NT2/D1 (cell line): ENCODE measurements at regions not wholly inside any gene's neighbourhood (a gene's known extent, or its start where the extent isn't known, plus 50 kb on each side); places are given as distances from the start of the nearest gene placed in this dataset.

Source experiments
- SUZ12 ChIP-seq: IDR thresholded peaks from 2 replicates; pipeline ENCODE4 v1.6.1; 2011; ENCODE audit not compliant: insufficient read length, insufficient read depth; ENCODE audit errors: extremely low read depth
- ZNF274 ChIP-seq: IDR thresholded peaks from 2 replicates; pipeline ENCODE4 v1.6.1; 2011; ENCODE audit warnings: mild to moderate bottlenecking, low read depth, low read length

DNA sequence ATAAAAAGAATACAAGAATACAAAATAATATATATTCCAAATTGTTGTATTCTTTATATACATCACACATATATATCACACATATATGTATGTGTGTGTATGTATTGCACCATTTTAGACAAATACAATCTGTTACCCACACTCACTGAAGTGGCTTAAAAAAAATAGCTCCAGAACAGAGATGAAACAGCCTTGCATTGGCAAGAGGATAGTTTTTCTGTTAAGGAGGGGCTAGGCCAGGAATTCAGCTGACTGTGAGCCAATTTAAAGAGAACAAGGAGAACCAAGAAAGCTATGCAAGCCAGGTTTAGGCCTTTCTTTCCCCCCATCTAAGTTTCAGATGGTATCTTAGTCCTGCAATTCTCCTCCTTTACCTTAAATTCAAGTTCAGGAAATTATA lies 257.5 kb downstream of the MZT1 start:
- TF ChIP-seq SUZ12 (no peak), ZNF274 (no peak)
